IPS-18a (cell line): ENCODE measurements at regions not wholly inside any gene's neighbourhood (a gene's known extent, or its start where the extent isn't known, plus 50 kb on each side); places are given as distances from the start of the nearest gene placed in this dataset.

Source experiments
- H3K27ac ChIP-seq: one replicate; pipeline ENCODE4 v1.5.1; 2013; ENCODE audit warnings: low read length
- H3K27me3 ChIP-seq: one replicate; pipeline ENCODE4 v1.6.1; 2013; ENCODE audit warnings: mild to moderate bottlenecking, low read length; ENCODE audit not compliant: control insufficient read depth, insufficient read depth
- H3K36me3 ChIP-seq: one replicate; pipeline ENCODE4 v1.6.1; 2013; ENCODE audit warnings: low read depth, low read length; ENCODE audit not compliant: control insufficient read depth
- H3K4me1 ChIP-seq: one replicate; pipeline ENCODE4 v1.6.1; 2013; ENCODE audit warnings: low read depth, low read length; ENCODE audit not compliant: control insufficient read depth
- H3K4me3 ChIP-seq: one replicate; pipeline ENCODE4 v1.5.1; 2013; ENCODE audit warnings: low read length
- H3K9ac ChIP-seq: one replicate; pipeline ENCODE4 v1.6.1; 2013; ENCODE audit warnings: mild to moderate bottlenecking, low read length, moderate library complexity
- H3K9me3 ChIP-seq: one replicate; pipeline ENCODE4 v1.6.1; 2013; ENCODE audit warnings: low read depth, low read length; ENCODE audit not compliant: control insufficient read depth

DNA sequence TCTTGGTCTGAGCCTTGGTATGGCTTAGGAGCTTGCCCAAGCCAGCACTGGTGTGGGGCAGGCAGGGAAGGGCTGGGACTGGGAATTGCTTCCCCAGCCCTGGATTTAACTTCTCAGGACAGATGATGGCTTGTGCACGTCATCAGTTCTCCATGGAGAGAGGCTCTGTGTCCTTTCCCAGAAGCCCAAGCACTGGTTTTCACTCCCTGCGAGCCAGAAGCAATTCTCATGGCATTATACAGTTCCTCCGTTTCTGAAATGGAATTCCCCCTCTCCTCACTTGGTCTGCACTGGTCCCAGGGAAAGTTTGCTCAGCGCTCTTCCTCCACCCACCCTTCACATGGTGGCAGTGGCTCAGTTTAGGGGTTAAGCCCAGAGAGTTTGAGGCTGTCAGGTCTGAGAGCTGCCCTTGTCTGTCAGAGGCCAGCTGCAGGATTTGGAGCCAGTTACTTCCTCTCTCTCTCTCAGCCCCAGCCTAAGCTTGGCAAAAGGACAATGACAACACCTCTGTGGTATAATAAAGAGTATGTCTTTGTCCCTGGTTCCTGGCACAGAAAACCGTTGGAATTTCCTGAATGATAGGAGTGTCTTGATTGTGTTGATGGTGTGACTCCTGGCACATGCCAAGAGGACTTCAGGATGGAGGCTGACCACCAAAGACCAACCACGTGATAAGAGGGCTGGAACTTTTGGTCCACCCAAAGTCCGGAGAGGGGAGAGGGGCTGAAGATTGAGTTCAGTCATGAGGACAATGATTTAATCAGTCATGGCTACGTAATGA, 219.6 kb upstream of the TNRC6C start:
- Histone ChIP-seq H3K9ac (no peak overlapping the region), H3K27me3 (peaks cover 85% of the 10 kb centered on the region), H3K4me3 (no peak overlapping the region)

GRCh38 chr17:77740481-77740880, 218.0 kb upstream of the TNRC6C start:
- Histone ChIP-seq H3K9ac (no peak overlapping the region), H3K27me3 (peaks cover 74% of the 10 kb centered on the region), H3K9me3 (no peaks in the 10 kb centered on the region), H3K27ac (no peak overlapping the region), H3K36me3 (no peaks in the 10 kb centered on the region), H3K4me3 (no peak overlapping the region), H3K4me1 (peaks cover 14% of the 10 kb centered on the region)

More for the DNA sequence above, 219.6 kb upstream of the TNRC6C start:
- Histone ChIP-seq H3K36me3 (no peaks in the 10 kb centered on the region), H3K27ac (no peak overlapping the region), H3K4me1 (peaks cover 21% of the 10 kb centered on the region), H3K9me3 (no peaks in the 10 kb centered on the region)

GRCh38 chr17:77741109-77741508, 217.4 kb upstream of the TNRC6C start:
- Histone ChIP-seq H3K4me1 (peaks cover 11% of the 10 kb centered on the region), H3K27ac (no peak overlapping the region), H3K9me3 (no peaks in the 10 kb centered on the region), H3K27me3 (peaks cover 68% of the 10 kb centered on the region), H3K4me3 (no peak overlapping the region), H3K9ac (no peak overlapping the region), H3K36me3 (no peaks in the 10 kb centered on the region)

DNA sequence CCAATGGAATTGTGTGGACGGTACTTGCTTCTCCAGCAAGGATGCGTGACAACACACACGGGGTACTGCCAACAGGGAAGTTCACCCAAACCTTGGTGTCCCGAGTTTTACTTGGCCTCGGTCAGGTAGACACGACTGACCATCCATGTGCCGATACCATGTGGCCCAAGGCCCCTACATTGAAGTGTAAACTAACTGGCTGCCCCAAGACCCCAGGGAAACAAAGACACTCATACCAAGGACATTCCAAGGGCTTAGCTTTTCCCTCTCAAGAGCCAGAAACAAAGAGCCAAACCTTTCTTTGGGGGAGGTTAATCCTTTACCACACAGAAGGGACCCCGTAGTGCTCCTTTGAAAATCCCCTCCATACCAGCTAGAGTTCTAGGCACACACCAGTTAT, 215.9 kb upstream of the TNRC6C start:
- Histone ChIP-seq H3K4me1 (peaks cover 22% of the 10 kb centered on the region), H3K4me3 (no peak overlapping the region), H3K27me3 (peaks cover 53% of the 10 kb centered on the region), H3K9ac (no peak overlapping the region), H3K9me3 (no peaks in the 10 kb centered on the region), H3K27ac (no peak overlapping the region), H3K36me3 (no peaks in the 10 kb centered on the region)

DNA sequence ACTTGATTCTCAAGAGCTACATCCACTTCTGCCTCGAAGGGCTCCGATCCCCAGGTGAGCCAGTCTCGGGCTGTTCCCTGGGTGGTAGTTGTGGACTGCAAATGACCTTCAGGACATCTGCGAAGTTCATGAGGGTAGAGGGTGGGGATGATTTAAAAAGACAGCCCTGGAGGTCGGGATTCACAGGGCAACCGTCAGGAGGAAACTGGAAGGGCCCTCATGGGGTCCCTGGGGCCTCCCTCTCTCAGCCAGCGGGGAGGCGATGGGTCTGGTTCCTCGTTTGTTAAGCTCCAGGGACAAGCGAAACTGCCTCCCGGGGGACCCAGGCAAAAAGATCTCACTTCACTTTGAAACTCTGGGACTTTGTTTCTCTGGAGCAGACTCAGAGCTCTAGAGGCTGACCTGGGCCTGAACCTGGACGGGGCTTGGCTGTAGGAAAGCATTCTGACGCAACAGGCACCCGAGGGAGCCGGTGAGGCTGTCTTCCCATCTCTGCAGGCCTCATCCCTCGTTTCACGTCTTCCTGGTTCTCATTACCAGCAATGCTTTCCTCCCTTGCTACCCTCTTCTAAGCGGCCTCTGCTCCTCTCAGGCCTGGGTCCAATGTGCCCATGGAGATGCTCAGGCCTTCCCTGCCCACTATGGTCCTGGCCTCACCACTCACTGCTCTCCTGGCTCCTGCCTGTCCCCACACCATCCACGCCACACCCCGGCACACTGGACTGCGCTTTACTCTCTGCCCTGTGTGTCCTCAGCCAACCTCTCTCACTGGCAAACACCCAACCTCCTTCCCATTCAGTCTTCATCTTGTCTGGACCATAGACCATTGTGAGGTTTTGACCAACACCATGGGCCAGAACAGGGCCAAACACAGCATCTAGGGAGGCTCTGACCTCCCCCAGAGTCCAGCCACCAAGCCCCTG, 214.2 kb upstream of the TNRC6C start:
- no peak overlapping the region for H3K4me3 ChIP-seq
- no peak overlapping the region for H3K9ac ChIP-seq
- no peaks in the 10 kb centered on the region for H3K9me3 ChIP-seq
- H3K27ac ChIP-seq, result no peak overlapping the region
- peaks cover 36% of the 10 kb centered on the region for H3K27me3 ChIP-seq
- H3K4me1 ChIP-seq, result peaks cover 23% of the 10 kb centered on the region
- no peaks in the 10 kb centered on the region for H3K36me3 ChIP-seq

- peaks cover 25% of the 10 kb centered on the region for H3K27me3 ChIP-seq
- no peak overlapping the region for H3K27ac ChIP-seq
- no peak overlapping the region for H3K4me3 ChIP-seq
- no peaks in the 10 kb centered on the region for H3K9me3 ChIP-seq
- H3K36me3 ChIP-seq, result no peaks in the 10 kb centered on the region
- H3K4me1 ChIP-seq, result peaks cover 23% of the 10 kb centered on the region
- H3K9ac ChIP-seq, result no peak overlapping the region
Measured at GRCh38 chr17:77745702-77746101, 212.8 kb upstream of the TNRC6C start.

- Histone ChIP-seq H3K4me3 (no peak overlapping the region), H3K36me3 (no peaks in the 10 kb centered on the region), H3K27me3 (peaks cover 18% of the 10 kb centered on the region), H3K9me3 (no peaks in the 10 kb centered on the region), H3K4me1 (peaks cover 23% of the 10 kb centered on the region), H3K9ac (no peak overlapping the region), H3K27ac (no peak overlapping the region)
Measured at GRCh38 chr17:77746393-77746792, 212.1 kb upstream of the TNRC6C start.

- Histone ChIP-seq H3K9ac (no peak overlapping the region), H3K4me1 (peaks cover 23% of the 10 kb centered on the region), H3K27me3 (peaks cover 12% of the 10 kb centered on the region), H3K9me3 (no peaks in the 10 kb centered on the region), H3K4me3 (no peak overlapping the region), H3K27ac (no peak overlapping the region), H3K36me3 (no peaks in the 10 kb centered on the region)
Measured at GRCh38 chr17:77746896-77747554, 211.5 kb upstream of the TNRC6C start.

DNA sequence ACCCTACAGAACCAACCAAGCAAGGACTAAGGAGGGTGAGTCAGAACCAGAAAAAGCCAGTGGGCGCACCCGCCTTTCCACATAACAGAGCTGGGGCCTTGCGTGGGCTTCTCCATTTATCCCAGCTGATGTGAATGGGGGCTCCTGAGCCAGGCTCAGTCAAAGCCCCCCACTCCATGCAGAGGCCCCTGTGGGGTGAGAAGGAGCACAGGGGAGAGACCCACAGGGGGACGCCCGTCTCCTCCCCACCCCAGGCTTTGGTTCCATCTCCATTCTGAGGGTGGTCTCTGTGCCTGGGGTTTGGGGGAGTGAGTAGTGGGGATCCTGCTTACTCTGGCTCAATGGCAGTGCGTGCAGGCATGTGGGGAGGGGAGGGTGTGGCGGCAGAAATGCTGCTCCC, 210.1 kb upstream of the TNRC6C start:
- H3K4me1 ChIP-seq, result peaks cover 12% of the 10 kb centered on the region
- H3K9ac ChIP-seq, result no peak overlapping the region
- peaks cover 7% of the 10 kb centered on the region for H3K27me3 ChIP-seq
- H3K36me3 ChIP-seq, result no peaks in the 10 kb centered on the region
- no peak overlapping the region for H3K4me3 ChIP-seq
- H3K27ac ChIP-seq, result no peak overlapping the region
- no peaks in the 10 kb centered on the region for H3K9me3 ChIP-seq

- H3K27ac ChIP-seq, result no peak overlapping the region
- no peak overlapping the region for H3K9ac ChIP-seq
- no peaks in the 10 kb centered on the region for H3K9me3 ChIP-seq
- H3K36me3 ChIP-seq, result no peaks in the 10 kb centered on the region
- peaks cover under 1% of the 10 kb centered on the region for H3K27me3 ChIP-seq
- H3K4me1 ChIP-seq, result peaks cover 12% of the 10 kb centered on the region
- no peak overlapping the region for H3K4me3 ChIP-seq
Measured at GRCh38 chr17:77749321-77749751, 209.2 kb upstream of the TNRC6C start.

DNA sequence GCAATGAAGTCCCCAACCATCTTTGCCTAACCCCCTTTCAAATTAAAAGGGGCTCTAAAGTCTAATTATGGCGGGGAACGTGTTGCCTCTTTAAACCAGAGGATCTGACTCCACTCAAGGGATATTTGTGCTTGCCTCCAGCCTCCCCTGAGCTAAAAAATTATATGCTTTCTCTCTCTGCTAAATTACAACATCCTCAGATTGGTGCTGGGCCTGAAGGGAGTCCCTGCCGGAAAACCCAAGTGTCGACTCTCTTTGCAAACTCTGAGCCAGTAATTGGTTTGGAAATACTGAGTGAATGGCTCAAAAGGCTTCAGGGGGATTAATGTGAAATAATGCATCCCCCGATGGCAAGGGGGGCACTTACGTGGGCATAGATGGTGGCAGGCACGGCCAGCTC, 208.5 kb upstream of the TNRC6C start:
- Histone ChIP-seq H3K27ac (no peak overlapping the region), H3K9me3 (no peaks in the 10 kb centered on the region), H3K4me1 (peaks cover 12% of the 10 kb centered on the region), H3K4me3 (no peak overlapping the region), H3K36me3 (no peaks in the 10 kb centered on the region), H3K27me3 (no peaks in the 10 kb centered on the region), H3K9ac (no peak overlapping the region)
